ENCODE measurements at regions not wholly inside any gene's neighbourhood (a gene's known extent, or its start where the extent isn't known, plus 50 kb on each side); places are given as distances from the start of the nearest gene placed in this dataset.

- Histone ChIP-seq H4K20me1 (ENCODE audit: control insufficient read depth, insufficient read depth, low read depth, low read length) (no peaks in the 10 kb centered on the region), H3K9me3 (ENCODE audit: control insufficient read depth, insufficient read depth, low read length) (no peaks in the 10 kb centered on the region; the same call in 1 of the 2 replicates)
- TF ChIP-seq EZH2phosphoT487 (IDR thresholded peaks at IDR 0.05; ENCODE audit: borderline replicate concordance, low read length) (no peak), CTCF (IDR thresholded peaks at IDR 0.05; ENCODE audit: low read depth, low read length, poor library complexity, severe bottlenecking) (no peak)
Observed at GRCh38 chr18:78720456-78721237, 259.0 kb upstream of the SALL3 start.

GRCh38 chr18:78721238-78721875 is 258.3 kb upstream of the SALL3 start:
- TF ChIP-seq EZH2phosphoT487 (IDR thresholded peaks at IDR 0.05; ENCODE audit: borderline replicate concordance, low read length): no peak
- TF ChIP-seq CTCF (IDR thresholded peaks at IDR 0.05; ENCODE audit: low read depth, low read length, poor library complexity, severe bottlenecking): no peak
- no peaks in the 10 kb centered on the region; the same call in 1 of the 2 replicates for H3K9me3 ChIP-seq (ENCODE audit: control insufficient read depth, insufficient read depth, low read length)
- H3K27ac ChIP-seq (ENCODE audit: low read depth, low read length): no peak overlapping the region
- H3K79me2 ChIP-seq (ENCODE audit: control insufficient read depth, low read length): no peaks in the 10 kb centered on the region
- no peaks in the 10 kb centered on the region for H3K4me1 ChIP-seq (ENCODE audit: control insufficient read depth, low read length)
- H3K36me3 ChIP-seq (ENCODE audit: control insufficient read depth, low read length): no peaks in the 10 kb centered on the region
- no peaks in the 10 kb centered on the region for H3F3A ChIP-seq (ENCODE audit: control insufficient read depth, insufficient read depth)
- H3K27me3 ChIP-seq (ENCODE audit: control insufficient read depth, low read length): no peaks in the 10 kb centered on the region
- no peak overlapping the region for H3K4me2 ChIP-seq (ENCODE audit: low read length)
- no peak overlapping the region for H3K4me3 ChIP-seq (ENCODE audit: low read length)
- no peaks in the 10 kb centered on the region for H3K9me2 ChIP-seq (replicated peaks; ENCODE audit: control insufficient read depth, low read length)
- no peaks in the 10 kb centered on the region for H4K20me1 ChIP-seq (ENCODE audit: control insufficient read depth, insufficient read depth, low read depth, low read length)

More at GRCh38 chr18:78720456-78721237, 259.0 kb upstream of the SALL3 start:
- Histone ChIP-seq H3K79me2 (ENCODE audit: control insufficient read depth, low read length) (no peaks in the 10 kb centered on the region), H3K27me3 (ENCODE audit: control insufficient read depth, low read length) (no peaks in the 10 kb centered on the region), H3K4me2 (ENCODE audit: low read length) (no peak overlapping the region), H3K9me2 (replicated peaks; ENCODE audit: control insufficient read depth, low read length) (no peaks in the 10 kb centered on the region), H3K36me3 (ENCODE audit: control insufficient read depth, low read length) (no peaks in the 10 kb centered on the region), H3K4me1 (ENCODE audit: control insufficient read depth, low read length) (no peaks in the 10 kb centered on the region), H3K4me3 (ENCODE audit: low read length) (no peak overlapping the region), H3K27ac (ENCODE audit: low read depth, low read length) (no peak overlapping the region), H3F3A (ENCODE audit: control insufficient read depth, insufficient read depth) (no peaks in the 10 kb centered on the region)

GRCh38 chr18:78721981-78722380 is 257.6 kb upstream of the SALL3 start:
- TF ChIP-seq EZH2phosphoT487 (IDR thresholded peaks at IDR 0.05; ENCODE audit: borderline replicate concordance, low read length) (no peak), CTCF (IDR thresholded peaks at IDR 0.05; ENCODE audit: low read depth, low read length, poor library complexity, severe bottlenecking) (no peak)
- no peak overlapping the region for H3K4me2 ChIP-seq (ENCODE audit: low read length)
- H3K9me2 ChIP-seq (replicated peaks; ENCODE audit: control insufficient read depth, low read length): no peaks in the 10 kb centered on the region
- no peaks in the 10 kb centered on the region; the same call in 1 of the 2 replicates for H3K9me3 ChIP-seq (ENCODE audit: control insufficient read depth, insufficient read depth, low read length)
- H3K27ac ChIP-seq (ENCODE audit: low read depth, low read length): no peak overlapping the region
- H3K79me2 ChIP-seq (ENCODE audit: control insufficient read depth, low read length): no peaks in the 10 kb centered on the region
- no peaks in the 10 kb centered on the region for H4K20me1 ChIP-seq (ENCODE audit: control insufficient read depth, insufficient read depth, low read depth, low read length)
- H3F3A ChIP-seq (ENCODE audit: control insufficient read depth, insufficient read depth): no peaks in the 10 kb centered on the region
- H3K4me3 ChIP-seq (ENCODE audit: low read length): no peak overlapping the region
- H3K36me3 ChIP-seq (ENCODE audit: control insufficient read depth, low read length): no peaks in the 10 kb centered on the region
- no peaks in the 10 kb centered on the region for H3K27me3 ChIP-seq (ENCODE audit: control insufficient read depth, low read length)
- H3K4me1 ChIP-seq (ENCODE audit: control insufficient read depth, low read length): no peaks in the 10 kb centered on the region
